GM13977 (cell line): ENCODE measurements at regions not wholly inside any gene's neighbourhood (a gene's known extent, or its start where the extent isn't known, plus 50 kb on each side); places are given as distances from the start of the nearest gene placed in this dataset.

Source experiments
- DNase-seq: peaks from one replicate; pipeline ENCODE4 v3.0.0; 2012; ENCODE audit warnings: low spot score
- in situ Hi-C: fragments of 300-500 bp; cut with MboI; formaldehyde crosslinking; loops from one replicate; pipeline ENCODE4 v1.12.0; 2022; ENCODE audit warnings: low sequenced_read_pairs, low pct_unique_long_range_greater_than_20kb, mixed read lengths, inconsistent platforms; ENCODE audit not compliant: unreplicated experiment
- TF ChIP-seq, protein P1 (sequence below): IDR thresholded peaks from 2 replicates; pipeline ENCODE4 v1.5.1; 2012; ENCODE audit warnings: mild to moderate bottlenecking, control low read depth; ENCODE audit not compliant: insufficient read depth; ENCODE audit errors: extremely low read depth, missing control alignments

DNA sequence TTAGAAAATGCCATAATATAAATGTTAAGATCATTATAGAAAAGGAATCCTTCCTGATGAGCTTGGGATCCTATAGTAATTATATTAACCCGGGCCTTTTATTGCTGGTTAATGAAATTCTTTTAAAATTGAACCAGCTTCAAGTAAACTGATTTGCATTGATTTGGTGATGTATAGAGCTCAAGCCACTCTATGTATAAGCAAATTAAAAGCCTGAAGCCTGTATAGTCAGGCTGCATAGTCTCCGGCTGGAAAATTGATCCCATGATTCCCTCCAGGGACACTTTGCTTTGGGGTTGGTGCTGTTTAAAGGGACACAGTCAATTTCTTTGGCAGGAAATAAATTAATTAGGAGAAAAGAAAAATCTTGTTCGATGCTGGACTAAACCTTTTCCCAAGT is 199.1 kb downstream of the HERPUD2 start:
- TF ChIP-seq, protein P1, sequence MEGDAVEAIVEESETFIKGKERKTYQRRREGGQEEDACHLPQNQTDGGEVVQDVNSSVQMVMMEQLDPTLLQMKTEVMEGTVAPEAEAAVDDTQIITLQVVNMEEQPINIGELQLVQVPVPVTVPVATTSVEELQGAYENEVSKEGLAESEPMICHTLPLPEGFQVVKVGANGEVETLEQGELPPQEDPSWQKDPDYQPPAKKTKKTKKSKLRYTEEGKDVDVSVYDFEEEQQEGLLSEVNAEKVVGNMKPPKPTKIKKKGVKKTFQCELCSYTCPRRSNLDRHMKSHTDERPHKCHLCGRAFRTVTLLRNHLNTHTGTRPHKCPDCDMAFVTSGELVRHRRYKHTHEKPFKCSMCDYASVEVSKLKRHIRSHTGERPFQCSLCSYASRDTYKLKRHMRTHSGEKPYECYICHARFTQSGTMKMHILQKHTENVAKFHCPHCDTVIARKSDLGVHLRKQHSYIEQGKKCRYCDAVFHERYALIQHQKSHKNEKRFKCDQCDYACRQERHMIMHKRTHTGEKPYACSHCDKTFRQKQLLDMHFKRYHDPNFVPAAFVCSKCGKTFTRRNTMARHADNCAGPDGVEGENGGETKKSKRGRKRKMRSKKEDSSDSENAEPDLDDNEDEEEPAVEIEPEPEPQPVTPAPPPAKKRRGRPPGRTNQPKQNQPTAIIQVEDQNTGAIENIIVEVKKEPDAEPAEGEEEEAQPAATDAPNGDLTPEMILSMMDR: no peak
- no peak for DNase-seq
- in situ Hi-C loops: no loop called here

DNA sequence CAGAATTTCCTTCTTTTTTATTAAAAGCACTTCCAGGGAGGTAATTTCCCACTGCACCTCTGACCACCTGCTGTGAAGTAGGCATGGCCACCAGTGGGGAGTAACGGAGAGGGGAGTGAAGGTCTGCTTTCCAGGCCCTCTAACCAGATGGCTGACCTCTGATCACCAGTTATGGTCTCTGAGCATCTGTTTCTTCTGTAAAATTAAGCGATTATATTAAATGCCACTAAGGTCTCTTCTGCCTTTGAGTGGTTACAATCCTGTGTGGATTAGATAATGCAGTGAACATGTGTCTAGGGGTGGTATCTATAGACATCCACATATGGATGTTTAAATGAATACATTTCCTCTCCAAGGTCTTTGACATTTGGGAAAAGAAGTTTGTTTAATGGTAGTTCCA is 199.6 kb downstream of the HERPUD2 start:
- in situ Hi-C loops: no loop called here
- TF ChIP-seq, protein P1: no peak
- DNase-seq: no peak

DNA sequence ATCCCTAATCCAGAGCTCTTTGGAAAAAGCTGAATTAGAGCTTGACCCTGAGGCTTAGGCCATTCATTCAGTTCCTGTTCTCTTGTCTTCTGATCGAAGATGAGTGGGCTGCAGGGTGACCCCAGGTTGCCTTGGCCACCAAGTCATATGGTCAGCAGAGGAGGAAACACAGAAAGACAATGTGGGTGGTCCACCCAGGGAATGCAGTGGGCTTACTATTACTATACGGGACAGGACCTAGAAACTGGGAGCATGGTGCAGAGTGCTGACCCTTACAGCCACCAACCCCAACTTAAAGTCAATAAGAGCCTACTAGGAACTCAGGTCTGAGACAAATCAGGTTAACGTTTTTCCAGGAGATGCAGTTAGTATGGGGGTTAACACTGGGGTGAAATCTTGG is 200.5 kb downstream of the HERPUD2 start:
- TF ChIP-seq, protein P1: no peak
- in situ Hi-C loops: no loop called here
- DNase-seq: no peak

GRCh38 chr7:35492451-35493175 is 202.3 kb downstream of the HERPUD2 start:
- in situ Hi-C loops: no loop called here
- TF ChIP-seq, protein P1: no peak
- no peak for DNase-seq

GRCh38 chr7:35491233-35491632 is 203.7 kb downstream of the HERPUD2 start:
- in situ Hi-C loops: no loop called here
- TF ChIP-seq, protein P1: no peak
- DNase-seq: no peak

GRCh38 chr7:35487841-35488240 is 207.1 kb downstream of the HERPUD2 start:
- DNase-seq: no peak
- TF ChIP-seq, protein P1: no peak
- in situ Hi-C loops: no loop called here
